ENCODE measurements at regions not wholly inside any gene's neighbourhood (a gene's known extent, or its start where the extent isn't known, plus 50 kb on each side); places are given as distances from the start of the nearest gene placed in this dataset.

DNA sequence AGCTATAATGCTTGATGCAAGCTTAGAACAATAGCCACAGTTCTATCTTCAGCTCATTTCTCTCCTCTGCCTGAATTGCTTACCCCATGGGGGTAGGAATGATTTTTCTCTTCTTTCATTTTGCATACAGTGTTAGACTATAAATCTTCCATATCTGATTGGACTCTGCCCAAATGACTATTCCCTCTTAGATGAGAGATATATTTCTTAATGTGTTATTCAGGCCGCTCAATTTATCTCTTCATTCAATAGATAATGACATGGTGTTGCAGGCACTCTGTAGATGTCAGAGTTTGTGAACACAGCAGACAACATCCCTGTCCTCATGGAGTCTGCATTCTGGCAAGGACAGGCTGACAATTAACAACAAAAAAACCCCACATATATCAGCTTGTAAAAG is 443.7 kb upstream of the CELF4 start:
- Histone ChIP-seq H3K4me2 (ENCODE audit: low read length) (no peak overlapping the region), H3K27me3 (ENCODE audit: control insufficient read depth, low read length) (no peaks in the 10 kb centered on the region), H3K9me2 (replicated peaks; ENCODE audit: control insufficient read depth, low read length) (no peaks in the 10 kb centered on the region), H3K4me1 (ENCODE audit: control insufficient read depth, low read length) (no peaks in the 10 kb centered on the region), H3K9me3 (ENCODE audit: control insufficient read depth, insufficient read depth, low read length) (no peaks in the 10 kb centered on the region), H3F3A (ENCODE audit: control insufficient read depth, insufficient read depth) (no peaks in the 10 kb centered on the region), H3K27ac (ENCODE audit: low read depth, low read length) (no peak overlapping the region), H3K36me3 (ENCODE audit: control insufficient read depth, low read length) (no peaks in the 10 kb centered on the region), H3K4me3 (ENCODE audit: low read length) (no peak overlapping the region), H4K20me1 (ENCODE audit: control insufficient read depth, insufficient read depth, low read depth, low read length) (no peaks in the 10 kb centered on the region), H3K79me2 (ENCODE audit: control insufficient read depth, low read length) (no peaks in the 10 kb centered on the region)
- TF ChIP-seq CTCF (IDR thresholded peaks at IDR 0.05; ENCODE audit: low read depth, low read length, poor library complexity, severe bottlenecking) (no peak), EZH2phosphoT487 (IDR thresholded peaks at IDR 0.05; ENCODE audit: borderline replicate concordance, low read length) (no peak)

DNA sequence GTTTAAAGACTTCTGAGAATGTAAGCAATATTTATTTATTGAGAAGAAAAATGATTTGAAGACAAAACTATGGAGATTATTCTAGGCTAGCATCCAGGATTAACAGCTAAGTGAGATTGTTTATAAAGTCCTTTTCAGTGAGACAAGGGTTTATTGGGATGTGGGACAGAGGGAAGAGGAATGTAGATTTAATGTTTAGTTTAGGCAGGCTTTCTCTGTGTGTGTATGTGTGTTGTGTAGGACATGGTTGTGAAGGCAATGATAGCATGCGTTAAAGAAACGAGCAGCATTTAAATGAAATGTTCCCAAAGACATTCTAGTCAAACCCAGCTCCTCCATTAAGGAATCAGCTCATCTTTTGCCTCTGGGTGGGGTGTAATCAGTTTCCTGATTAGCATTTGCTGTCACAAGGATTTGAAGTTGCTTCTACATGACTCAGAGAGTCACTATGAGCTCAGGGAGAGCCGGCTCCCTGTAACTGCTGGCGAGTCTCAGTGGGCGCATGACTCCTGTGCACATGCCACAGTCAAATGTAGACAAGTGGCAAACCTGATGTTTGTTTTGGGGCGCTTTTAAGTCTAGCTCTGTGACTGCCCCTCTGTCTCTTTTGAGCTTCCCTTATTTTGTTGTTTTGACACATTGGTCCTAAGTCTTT is 442.2 kb upstream of the CELF4 start:
- TF ChIP-seq EZH2phosphoT487 (IDR thresholded peaks at IDR 0.05; ENCODE audit: borderline replicate concordance, low read length) (no peak), CTCF (IDR thresholded peaks at IDR 0.05; ENCODE audit: low read depth, low read length, poor library complexity, severe bottlenecking) (no peak)
- H3K4me1 ChIP-seq (ENCODE audit: control insufficient read depth, low read length) = no peaks in the 10 kb centered on the region
- no peaks in the 10 kb centered on the region for H3K9me3 ChIP-seq (ENCODE audit: control insufficient read depth, insufficient read depth, low read length)
- H3K4me2 ChIP-seq (ENCODE audit: low read length) = no peak overlapping the region
- H3K27ac ChIP-seq (ENCODE audit: low read depth, low read length) = no peak overlapping the region
- no peaks in the 10 kb centered on the region for H3F3A ChIP-seq (ENCODE audit: control insufficient read depth, insufficient read depth)
- H3K4me3 ChIP-seq (ENCODE audit: low read length) = no peak overlapping the region
- H3K79me2 ChIP-seq (ENCODE audit: control insufficient read depth, low read length) = no peaks in the 10 kb centered on the region
- H4K20me1 ChIP-seq (ENCODE audit: control insufficient read depth, insufficient read depth, low read depth, low read length) = no peaks in the 10 kb centered on the region
- no peaks in the 10 kb centered on the region for H3K9me2 ChIP-seq (replicated peaks; ENCODE audit: control insufficient read depth, low read length)
- no peaks in the 10 kb centered on the region for H3K27me3 ChIP-seq (ENCODE audit: control insufficient read depth, low read length)
- H3K36me3 ChIP-seq (ENCODE audit: control insufficient read depth, low read length) = no peaks in the 10 kb centered on the region

GRCh38 chr18:38007026-38007425 is 441.4 kb upstream of the CELF4 start:
- H3K27me3 ChIP-seq (ENCODE audit: control insufficient read depth, low read length) = no peaks in the 10 kb centered on the region
- no peaks in the 10 kb centered on the region for H3F3A ChIP-seq (ENCODE audit: control insufficient read depth, insufficient read depth)
- H3K4me1 ChIP-seq (ENCODE audit: control insufficient read depth, low read length) = no peaks in the 10 kb centered on the region
- H3K9me2 ChIP-seq (replicated peaks; ENCODE audit: control insufficient read depth, low read length) = no peaks in the 10 kb centered on the region
- H3K27ac ChIP-seq (ENCODE audit: low read depth, low read length) = no peak overlapping the region
- H4K20me1 ChIP-seq (ENCODE audit: control insufficient read depth, insufficient read depth, low read depth, low read length) = no peaks in the 10 kb centered on the region
- H3K4me3 ChIP-seq (ENCODE audit: low read length) = no peak overlapping the region
- H3K9me3 ChIP-seq (ENCODE audit: control insufficient read depth, insufficient read depth, low read length) = no peaks in the 10 kb centered on the region
- no peaks in the 10 kb centered on the region for H3K79me2 ChIP-seq (ENCODE audit: control insufficient read depth, low read length)
- H3K4me2 ChIP-seq (ENCODE audit: low read length) = no peak overlapping the region
- no peaks in the 10 kb centered on the region for H3K36me3 ChIP-seq (ENCODE audit: control insufficient read depth, low read length)
- TF ChIP-seq CTCF (IDR thresholded peaks at IDR 0.05; ENCODE audit: low read depth, low read length, poor library complexity, severe bottlenecking) = no peak
- TF ChIP-seq EZH2phosphoT487 (IDR thresholded peaks at IDR 0.05; ENCODE audit: borderline replicate concordance, low read length) = no peak

Measured in DOHH2 (cell line).